Endothelial cell of umbilical vein (primary cell): ENCODE measurements at regions not wholly inside any gene's neighbourhood (a gene's known extent, or its start where the extent isn't known, plus 50 kb on each side); places are given as distances from the start of the nearest gene placed in this dataset.

Experiments used
- BruUV-seq: library from RNA; stranded (reverse); fragments of 400-500 nt; replicated peaks from 2 replicates; lab custom pipeline; 2021; lab: Mats Ljungman, UMichigan
- CTCF ChIA-PET: fragments of 300-600, 350-600 bp; sonication (Branson Sonifier 250); formaldehyde crosslinking; loops from one replicate; lab custom pipeline; 2021; ENCODE audit warnings: antibody characterized with exemption, inconsistent platforms; lab: Charles Lee
- POLR2A ChIA-PET: fragments of 300-600, 350-600 bp; sonication (Branson Sonifier 250); formaldehyde crosslinking; loops from one replicate; lab custom pipeline; 2021; ENCODE audit warnings: antibody characterized with exemption, inconsistent platforms; lab: Charles Lee
- DNase-seq: peaks from one replicate; pipeline ENCODE4 v3.0.0-alpha.2; 2011; ENCODE audit warnings: low read depth, low spot score
- FAIRE-seq: peaks from 2 replicates; lab custom pipeline; 2011; peaks lifted over from hg19 to GRCh38; lab: Jason Lieb, UNC
- H2AFZ ChIP-seq: 2 replicates; pipeline ENCODE4 v1.6.0; 2012; ENCODE audit warnings: low read depth, low read length, control low read depth, inconsistent platforms
- H3K27ac ChIP-seq: 2 replicates; pipeline ENCODE4 v1.5.1; 2011; ENCODE audit warnings: low read depth, mild to moderate bottlenecking, control low read depth, low read length, moderate library complexity; ENCODE audit not compliant: insufficient read depth
- H3K27me3 ChIP-seq, 2 experiments: 2 replicates each; pipeline versions ENCODE4 v1.6.0 to v1.6.1; 2011; ENCODE audit warnings: low read length in 2 of 2, mixed read lengths in 1 of 2; ENCODE audit not compliant: control insufficient read depth in 2 of 2, insufficient read depth in 2 of 2
- H3K36me3 ChIP-seq, 2 experiments: 2 replicates in 1 of 2; 3 replicates in 1 of 2; pipeline ENCODE4 v1.5.1; 2011; ENCODE audit warnings: low read length in 2 of 2, mild to moderate bottlenecking in 1 of 2, moderate library complexity in 1 of 2; ENCODE audit not compliant: control insufficient read depth in 2 of 2, insufficient read depth in 2 of 2; ENCODE audit errors: extremely low read depth in 1 of 2
- H3K4me1 ChIP-seq: 3 replicates; pipeline ENCODE4 v1.5.1; 2011; ENCODE audit warnings: mild to moderate bottlenecking, low read length; ENCODE audit not compliant: control insufficient read depth, insufficient read depth; ENCODE audit errors: extremely low read depth
- H3K4me2 ChIP-seq: 2 replicates; pipeline ENCODE4 v1.6.1; 2011; ENCODE audit warnings: low read length, control low read depth, mixed read lengths; ENCODE audit not compliant: insufficient read depth
- H3K4me3 ChIP-seq, 3 experiments: fragments of 200-600 bp in 1 of 3; sonication (generic), shearing (Covaris generic) in 1 of 3; replicated peaks in 1 of 3; 2 replicates each; pipeline ENCODE4 v1.5.1; 2011 to 2016; ENCODE audit warnings: control low read depth in 3 of 3, low read length in 3 of 3, mild to moderate bottlenecking in 2 of 3, inconsistent platforms in 1 of 3, low read depth in 1 of 3, moderate library complexity in 1 of 3; ENCODE audit not compliant: insufficient read depth in 1 of 3
- H3K79me2 ChIP-seq: 2 replicates; pipeline ENCODE4 v1.6.0; 2012; ENCODE audit warnings: low read length, inconsistent platforms; ENCODE audit not compliant: control insufficient read depth, insufficient read depth
- H3K9ac ChIP-seq: replicated peaks from 2 replicates; pipeline ENCODE3; 2011; ENCODE audit warnings: low read length, control low read depth; ENCODE audit not compliant: insufficient read depth; ENCODE audit errors: extremely low read depth
- H3K9me1 ChIP-seq: replicated peaks from 3 replicates; pipeline ENCODE4 v1.6.0; 2011; ENCODE audit warnings: mild to moderate bottlenecking, low read length; ENCODE audit not compliant: control insufficient read depth, insufficient read depth; ENCODE audit errors: extremely low read depth
- H3K9me3 ChIP-seq: replicated peaks from 2 replicates; pipeline ENCODE4 v1.5.1; 2012; ENCODE audit warnings: low read length, inconsistent platforms; ENCODE audit not compliant: control insufficient read depth, insufficient read depth
- H4K20me1 ChIP-seq: replicated peaks from 2 replicates; pipeline ENCODE3; 2011; ENCODE audit warnings: mild to moderate bottlenecking, low read length; ENCODE audit not compliant: control insufficient read depth, insufficient read depth; ENCODE audit errors: extremely low read depth
- EZH2 ChIP-seq: IDR thresholded peaks from 2 replicates; pipeline ENCODE4 v1.6.1; 2012; ENCODE audit warnings: borderline replicate concordance, low read depth, mild to moderate bottlenecking, moderate library complexity, low read length, inconsistent platforms; ENCODE audit not compliant: severe bottlenecking
- FOS ChIP-seq: IDR thresholded peaks from 2 replicates; pipeline ENCODE4 v1.6.1; 2011; ENCODE audit warnings: mild to moderate bottlenecking, low read length, moderate library complexity, borderline replicate concordance; ENCODE audit not compliant: insufficient read depth
- GATA2 ChIP-seq: IDR thresholded peaks from 2 replicates; pipeline ENCODE4 v1.7.0; 2011; ENCODE audit warnings: low read depth, mild to moderate bottlenecking, moderate library complexity, mixed read lengths, low read length; ENCODE audit not compliant: insufficient read length, insufficient read depth
- JUN ChIP-seq: IDR thresholded peaks from 2 replicates; pipeline ENCODE4 v1.6.1; 2011; ENCODE audit warnings: borderline replicate concordance, low read depth; ENCODE audit not compliant: insufficient read length, insufficient read depth
- MYC ChIP-seq: IDR thresholded peaks from one replicate; pipeline ENCODE4 v1.6.1; 2011; ENCODE audit warnings: mild to moderate bottlenecking, low read depth, low read length
- POLR2A ChIP-seq: IDR thresholded peaks from 2 replicates; pipeline ENCODE4 v1.6.1; 2012; ENCODE audit warnings: low read depth, mild to moderate bottlenecking, control low read depth, low read length
- POLR2AphosphoS5 ChIP-seq: IDR thresholded peaks from 2 replicates; pipeline ENCODE4 v1.6.1; 2012; ENCODE audit warnings: low read depth, mild to moderate bottlenecking, control low read depth, low read length, moderate library complexity; ENCODE audit not compliant: insufficient read depth
- dilution Hi-C: fragments of 300-500 bp; cut with MboI; formaldehyde crosslinking; loops from one replicate; pipeline ENCODE4 v1.15.0; 2019; ENCODE audit warnings: low sequenced_read_pairs; ENCODE audit not compliant: extremely low pct_ligation_motif_present
- intact Hi-C: fragments of 100-400 bp; cut with micrococcal nuclease; formaldehyde crosslinking; loops from one replicate; pipeline ENCODE4 v1.10.0; 2022
- TF ChIP-seq, protein P1 (sequence below): IDR thresholded peaks from 2 replicates; pipeline ENCODE4 v1.6.1; 2011; ENCODE audit not compliant: insufficient read depth, insufficient read length
- TF ChIP-seq, protein P2 (sequence below), 2 donors: IDR thresholded peaks; 1 replicate in 1 of 2; 2 replicates in 1 of 2; pipeline ENCODE4 v1.5.1; 2011; ENCODE audit warnings: low read length in 2 of 2, mild to moderate bottlenecking in 2 of 2, moderate library complexity in 2 of 2, control low read depth in 1 of 2, inconsistent platforms in 1 of 2, low read depth in 1 of 2; ENCODE audit not compliant: insufficient read depth in 1 of 2; ENCODE audit errors: extremely low read depth in 1 of 2

DNA sequence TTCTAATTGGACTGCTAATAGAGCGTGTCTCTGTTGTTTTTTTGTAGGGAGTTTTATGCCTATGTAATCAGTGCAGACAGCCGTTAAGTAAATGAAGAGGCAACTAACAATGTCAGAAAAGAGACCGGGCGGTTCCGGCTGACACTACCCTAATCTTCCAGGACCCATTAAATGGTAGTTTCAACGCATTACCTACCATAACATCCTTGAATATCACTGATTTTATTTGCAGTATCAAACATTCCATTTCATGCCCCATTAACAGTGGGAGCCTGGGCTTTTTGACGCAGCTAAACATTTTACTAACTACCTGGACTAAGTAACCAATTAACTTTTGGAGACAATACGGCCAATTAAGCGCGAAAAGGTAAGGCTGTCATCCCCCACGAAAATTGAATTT is 832.9 kb upstream of the NR2F2 start:
- no TSS peak for BruUV-seq

More for the DNA sequence above, 832.9 kb upstream of the NR2F2 start:
- dilution Hi-C loops (no loop called here), intact Hi-C loops (no loop called here)
- Histone ChIP-seq H3K79me2 (no peaks in the 10 kb centered on the region), H3K9ac (no peak overlapping the region), H3K27me3 (no peaks in the 10 kb centered on the region), H2AFZ (no peak overlapping the region), H3K9me3 (no peaks in the 10 kb centered on the region), H3K36me3 (no peaks in the 10 kb centered on the region), H3K4me3 (no peak overlapping the region), H4K20me1 (no peaks in the 10 kb centered on the region), H3K27ac (no peak overlapping the region), H3K4me1 (peaks cover 3% of the 10 kb centered on the region), H3K4me2 (no peak overlapping the region), H3K9me1 (no peaks in the 10 kb centered on the region)
- TF ChIP-seq POLR2A (no peak), JUN (no peak), POLR2AphosphoS5 (no peak), MYC (no peak), FOS (no peak), GATA2 (no peak), EZH2 (no peak)
- TF ChIP-seq, protein P1, sequence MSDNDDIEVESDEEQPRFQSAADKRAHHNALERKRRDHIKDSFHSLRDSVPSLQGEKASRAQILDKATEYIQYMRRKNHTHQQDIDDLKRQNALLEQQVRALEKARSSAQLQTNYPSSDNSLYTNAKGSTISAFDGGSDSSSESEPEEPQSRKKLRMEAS: no peak
- TF ChIP-seq, protein P2, sequence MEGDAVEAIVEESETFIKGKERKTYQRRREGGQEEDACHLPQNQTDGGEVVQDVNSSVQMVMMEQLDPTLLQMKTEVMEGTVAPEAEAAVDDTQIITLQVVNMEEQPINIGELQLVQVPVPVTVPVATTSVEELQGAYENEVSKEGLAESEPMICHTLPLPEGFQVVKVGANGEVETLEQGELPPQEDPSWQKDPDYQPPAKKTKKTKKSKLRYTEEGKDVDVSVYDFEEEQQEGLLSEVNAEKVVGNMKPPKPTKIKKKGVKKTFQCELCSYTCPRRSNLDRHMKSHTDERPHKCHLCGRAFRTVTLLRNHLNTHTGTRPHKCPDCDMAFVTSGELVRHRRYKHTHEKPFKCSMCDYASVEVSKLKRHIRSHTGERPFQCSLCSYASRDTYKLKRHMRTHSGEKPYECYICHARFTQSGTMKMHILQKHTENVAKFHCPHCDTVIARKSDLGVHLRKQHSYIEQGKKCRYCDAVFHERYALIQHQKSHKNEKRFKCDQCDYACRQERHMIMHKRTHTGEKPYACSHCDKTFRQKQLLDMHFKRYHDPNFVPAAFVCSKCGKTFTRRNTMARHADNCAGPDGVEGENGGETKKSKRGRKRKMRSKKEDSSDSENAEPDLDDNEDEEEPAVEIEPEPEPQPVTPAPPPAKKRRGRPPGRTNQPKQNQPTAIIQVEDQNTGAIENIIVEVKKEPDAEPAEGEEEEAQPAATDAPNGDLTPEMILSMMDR (IDR thresholded peaks at IDR 0.05; ENCODE audit: extremely low read depth in 1 of 2, insufficient read depth in 1 of 2, low read depth in 1 of 2, low read length in 2 of 2): no peak
- FAIRE-seq (no peak), DNase-seq (no peak)
- ChIA-PET POLR2A (no interaction called here), CTCF (no interaction called here)
